HL-60 (cell line): ENCODE measurements at regions not wholly inside any gene's neighbourhood (a gene's known extent, or its start where the extent isn't known, plus 50 kb on each side); places are given as distances from the start of the nearest gene placed in this dataset.

Source experiments
- DNase-seq, 2 experiments: peaks; one replicate each; pipeline ENCODE4 v3.0.0-alpha.2; 2010 to 2020; ENCODE audit warnings: low read depth in 1 of 2, low spot score in 1 of 2
- H3K27ac ChIP-seq: fragments of 250-450 bp; sonication (Bioruptor Pico); replicated peaks from 2 replicates; pipeline ENCODE4 v1.5.1; 2020; ENCODE audit warnings: mild to moderate bottlenecking, moderate library complexity
- H3K27me3 ChIP-seq: fragments of 250-450 bp; sonication (Bioruptor Pico); 2 replicates; pipeline ENCODE4 v1.5.1; 2021; ENCODE audit warnings: mild to moderate bottlenecking, moderate library complexity; ENCODE audit not compliant: insufficient read depth, poor library complexity, severe bottlenecking
- H3K4me3 ChIP-seq: replicated peaks from 2 replicates; pipeline ENCODE4 v1.5.1; 2011; ENCODE audit warnings: mild to moderate bottlenecking, control low read depth, low read length; ENCODE audit not compliant: insufficient read depth
- GABPA ChIP-seq: IDR thresholded peaks from 2 replicates; pipeline ENCODE4 v1.6.1; 2012; ENCODE audit warnings: low read depth
- POLR2AphosphoS5 ChIP-seq: IDR thresholded peaks from 2 replicates; pipeline ENCODE4 v1.6.1; 2012; ENCODE audit warnings: low read depth
- REST ChIP-seq: IDR thresholded peaks from 2 replicates; pipeline ENCODE4 v1.6.1; 2012; ENCODE audit warnings: low read depth; ENCODE audit not compliant: insufficient replicate concordance
- SPI1 ChIP-seq: IDR thresholded peaks from 2 replicates; pipeline ENCODE4 v1.6.1; 2012; ENCODE audit warnings: low read depth, mild to moderate bottlenecking, borderline replicate concordance
- TF ChIP-seq, protein P1 (sequence below): IDR thresholded peaks from one replicate; pipeline ENCODE4 v1.5.1; 2011; ENCODE audit warnings: low read length, control low read depth, inconsistent platforms; ENCODE audit not compliant: insufficient read depth

- no peak overlapping the region for H3K27ac ChIP-seq
- no peak for DNase-seq
Observed at GRCh38 chr4:13088726-13089658, 395.1 kb downstream of the RAB28 start.

GRCh38 chr4:13087041-13087440 lies 397.1 kb downstream of the RAB28 start:
- TF ChIP-seq GABPA (no peak), POLR2AphosphoS5 (no peak), REST (no peak), SPI1 (no peak)
- TF ChIP-seq, protein P1, sequence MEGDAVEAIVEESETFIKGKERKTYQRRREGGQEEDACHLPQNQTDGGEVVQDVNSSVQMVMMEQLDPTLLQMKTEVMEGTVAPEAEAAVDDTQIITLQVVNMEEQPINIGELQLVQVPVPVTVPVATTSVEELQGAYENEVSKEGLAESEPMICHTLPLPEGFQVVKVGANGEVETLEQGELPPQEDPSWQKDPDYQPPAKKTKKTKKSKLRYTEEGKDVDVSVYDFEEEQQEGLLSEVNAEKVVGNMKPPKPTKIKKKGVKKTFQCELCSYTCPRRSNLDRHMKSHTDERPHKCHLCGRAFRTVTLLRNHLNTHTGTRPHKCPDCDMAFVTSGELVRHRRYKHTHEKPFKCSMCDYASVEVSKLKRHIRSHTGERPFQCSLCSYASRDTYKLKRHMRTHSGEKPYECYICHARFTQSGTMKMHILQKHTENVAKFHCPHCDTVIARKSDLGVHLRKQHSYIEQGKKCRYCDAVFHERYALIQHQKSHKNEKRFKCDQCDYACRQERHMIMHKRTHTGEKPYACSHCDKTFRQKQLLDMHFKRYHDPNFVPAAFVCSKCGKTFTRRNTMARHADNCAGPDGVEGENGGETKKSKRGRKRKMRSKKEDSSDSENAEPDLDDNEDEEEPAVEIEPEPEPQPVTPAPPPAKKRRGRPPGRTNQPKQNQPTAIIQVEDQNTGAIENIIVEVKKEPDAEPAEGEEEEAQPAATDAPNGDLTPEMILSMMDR = no peak
- H3K4me3 ChIP-seq = no peak overlapping the region
- no peak overlapping the region for H3K27ac ChIP-seq
- no peak for DNase-seq
- no peaks in the 10 kb centered on the region for H3K27me3 ChIP-seq

More at GRCh38 chr4:13088726-13089658, 395.1 kb downstream of the RAB28 start:
- TF ChIP-seq REST = no peak
- TF ChIP-seq GABPA = no peak
- TF ChIP-seq SPI1 = no peak
- no peak for TF ChIP-seq POLR2AphosphoS5
- TF ChIP-seq, protein P1 = no peak
- no peaks in the 10 kb centered on the region for H3K27me3 ChIP-seq
- H3K4me3 ChIP-seq = no peak overlapping the region

GRCh38 chr4:13084210-13084609 lies 399.9 kb downstream of the RAB28 start:
- no peak overlapping the region for H3K27ac ChIP-seq
- TF ChIP-seq, protein P1 = no peak
- TF ChIP-seq POLR2AphosphoS5 (no peak), SPI1 (no peak), GABPA (no peak), REST (no peak)
- no peak overlapping the region for H3K4me3 ChIP-seq
- H3K27me3 ChIP-seq = no peaks in the 10 kb centered on the region
- no peak for DNase-seq
